GM12878 (cell line): ENCODE measurements at regions not wholly inside any gene's neighbourhood (a gene's known extent, or its start where the extent isn't known, plus 50 kb on each side); places are given as distances from the start of the nearest gene placed in this dataset.

Experiments
- ATAC-seq: fragments of 200-7000 bp; cut with Tn5 transposase; 3 replicates; pipeline ENCODE4 v1.9.1; 2020; ENCODE audit warnings: mild to moderate bottlenecking, moderate library complexity
- BruUV-seq: library from RNA; stranded (reverse); fragments of 400-500 nt; replicated peaks from 2 replicates; lab custom pipeline; 2021; lab: Mats Ljungman, UMichigan
- CTCF ChIA-PET: fragments of 300-600 bp; sonication (Branson Sonifier 250); formaldehyde crosslinking; extraction: SDS; loops from one replicate; lab custom pipeline; 2021; ENCODE audit warnings: inconsistent platforms; lab: Yijun Ruan, JAX
- POLR2A ChIA-PET: fragments of 350-600 bp; formaldehyde crosslinking; extraction: SDS; loops from one replicate; lab custom pipeline; 2021; ENCODE audit warnings: inconsistent platforms; lab: Charles Lee
- RAD21 ChIA-PET: fragments of 300-600 bp; sonication (Branson Sonifier 250); formaldehyde crosslinking; loops from one replicate; lab custom pipeline; 2023; ENCODE audit warnings: antibody characterized with exemption; ENCODE audit not compliant: unreplicated experiment; lab: Charles Lee
- SMC1A ChIA-PET: fragments of 300-600 bp; sonication (Branson Sonifier 250); formaldehyde crosslinking; loops from one replicate; lab custom pipeline; 2023; ENCODE audit not compliant: unreplicated experiment, uncharacterized antibody; lab: Charles Lee
- DNase-seq: peaks from one replicate; pipeline ENCODE4 v3.0.0-alpha.2; 2011; ENCODE audit warnings: low read depth, low spot score
- FAIRE-seq: peaks from 3 replicates; lab custom pipeline; 2011; peaks lifted over from hg19 to GRCh38; lab: Jason Lieb, UNC
- H2AFZ ChIP-seq: 2 replicates; pipeline ENCODE4 v1.6.0; 2011; ENCODE audit warnings: low read depth, low read length, control low read depth; ENCODE audit not compliant: control insufficient read depth
- H3K27ac ChIP-seq: 2 replicates; pipeline ENCODE4 v1.5.1; 2011; ENCODE audit warnings: control low read depth; ENCODE audit not compliant: control insufficient read depth, insufficient read depth
- H3K27me3 ChIP-seq, 2 experiments: replicated peaks in 1 of 2; 2 replicates each; pipeline versions ENCODE4 v1.6.0 to v1.6.1; 2011; ENCODE audit warnings: low read length in 1 of 2; ENCODE audit not compliant: control insufficient read depth in 2 of 2, insufficient read depth in 2 of 2
- H3K36me3 ChIP-seq, 2 experiments: 2 replicates each; pipeline ENCODE4 v1.5.1; 2011; ENCODE audit warnings: low read length in 1 of 2; ENCODE audit not compliant: control insufficient read depth in 2 of 2, insufficient read depth in 2 of 2
- H3K4me1 ChIP-seq: 2 replicates; pipeline ENCODE4 v1.6.1; 2011; ENCODE audit warnings: mild to moderate bottlenecking, low read length, moderate library complexity, mixed read lengths; ENCODE audit not compliant: control insufficient read depth, insufficient read depth
- H3K4me2 ChIP-seq: 2 replicates; pipeline ENCODE4 v1.6.0; 2011; ENCODE audit warnings: control low read depth; ENCODE audit not compliant: control insufficient read depth, insufficient read depth
- H3K4me3 ChIP-seq: fragments of 200-600 bp; sonication (generic); 2 replicates; pipeline ENCODE4 v1.5.1; 2016
- H3K79me2 ChIP-seq: 2 replicates; pipeline ENCODE4 v1.6.0; 2011; ENCODE audit warnings: low read length; ENCODE audit not compliant: control insufficient read depth, insufficient read depth
- H3K9ac ChIP-seq: 2 replicates; pipeline ENCODE4 v1.8.0; 2011; ENCODE audit warnings: low read length, control low read depth, mixed read lengths; ENCODE audit not compliant: control insufficient read depth, insufficient read depth
- H3K9me3 ChIP-seq: replicated peaks from 3 replicates; pipeline ENCODE4 v1.5.1; 2011; ENCODE audit warnings: mild to moderate bottlenecking, low read length; ENCODE audit not compliant: control insufficient read depth, insufficient read depth
- H4K20me1 ChIP-seq: 2 replicates; pipeline ENCODE4 v1.6.0; 2011; ENCODE audit not compliant: control insufficient read depth, insufficient read depth
- E2F4 ChIP-seq: IDR thresholded peaks from 2 replicates; pipeline ENCODE4 v1.6.1; 2012; ENCODE audit warnings: low read depth, low read length, improper control_type of control experiment
- KAT2A ChIP-seq: conservative IDR thresholded peaks from 2 replicates; pipeline ENCODE4 v1.6.1; 2011; ENCODE audit warnings: low read depth, low read length; ENCODE audit not compliant: control insufficient read depth
- MLLT1 ChIP-seq: fragments of 450-650 bp; IDR thresholded peaks from 2 replicates; pipeline ENCODE4 v1.6.1; 2016; ENCODE audit warnings: mild to moderate bottlenecking
- PKNOX1 ChIP-seq: fragments of 450-650 bp; IDR thresholded peaks from 2 replicates; pipeline ENCODE4 v1.6.1; 2016; ENCODE audit warnings: mild to moderate bottlenecking
- YY1 ChIP-seq: IDR thresholded peaks from 2 replicates; pipeline ENCODE4 v1.6.1; 2011; ENCODE audit warnings: low read depth, mild to moderate bottlenecking, low read length
- ZBTB40 ChIP-seq: fragments of 450-650 bp; IDR thresholded peaks from 2 replicates; pipeline ENCODE4 v1.6.1; 2016; ENCODE audit warnings: mild to moderate bottlenecking, moderate library complexity, borderline replicate concordance
- WGBS: methylation state at CpG from one replicate; pipeline ENCODE4 v1.1.6; 2016; ENCODE audit warnings: low lambda C conversion rate; ENCODE audit not compliant: insufficient replicate concordance, insufficient coverage; ENCODE audit errors: missing lambda C conversion rate; 5-methylcytosine and 5-hydroxymethylcytosine counted together
- in situ Hi-C: fragments of 300-500 bp; cut with MboI; formaldehyde crosslinking; loops from 9 replicates; pipeline ENCODE4 v1.14.3; 2018; ENCODE audit warnings: mixed read lengths
- intact Hi-C: fragments of 100-400 bp; cut with micrococcal nuclease; formaldehyde crosslinking; loops from one replicate; pipeline ENCODE4 v1.14.2; 2022; ENCODE audit not compliant: unreplicated experiment

GRCh38 chr2:64844087-64844486 is 145.1 kb upstream of the SLC1A4 start:
- H3K79me2 ChIP-seq, result no peaks in the 10 kb centered on the region
- DNase-seq (no peak), FAIRE-seq (no peak), ATAC-seq (no peak)
- WGBS, result 97% methylated on average over 2 of the region's 2 CpGs
- H3K36me3 ChIP-seq, result no peaks in the 10 kb centered on the region
- H3K27me3 ChIP-seq, result no peaks in the 10 kb centered on the region
- ChIA-PET RAD21 (no interaction called here), CTCF (interaction anchor here (0.9 to 1.4 kb wide), 2 partner anchors 12 to 15 kb away, joined by 3 to 4 read pairs; no protein-coding TSS in a partner anchor), SMC1A (no interaction called here), POLR2A (no interaction called here)
- no peaks in the 10 kb centered on the region for H3K9me3 ChIP-seq
- intact Hi-C loops (no loop called here), in situ Hi-C loops (no loop called here)
- BruUV-seq, result no TSS peak
- H2AFZ ChIP-seq, result no peak overlapping the region
- no peak overlapping the region for H3K9ac ChIP-seq
- H4K20me1 ChIP-seq, result no peaks in the 10 kb centered on the region
- TF ChIP-seq YY1 (peak; percentile 35; the same call in 1 of the 2 replicates), E2F4 (no peak)
- no peak overlapping the region for H3K4me3 ChIP-seq
- peaks cover 24% of the 10 kb centered on the region for H3K4me1 ChIP-seq
- no peak overlapping the region for H3K27ac ChIP-seq
- no peak overlapping the region for H3K4me2 ChIP-seq

- WGBS, result 90% methylated on average over 2 of the region's 2 CpGs
- in situ Hi-C loops, result no loop called here
- TF ChIP-seq PKNOX1, result no peak
- no peak for TF ChIP-seq MLLT1
- TF ChIP-seq ZBTB40, result no peak
- TF ChIP-seq KAT2A, result no peak
Observed at GRCh38 chr2:64845273-64845905, 143.8 kb upstream of the SLC1A4 start.

More at GRCh38 chr2:64845273-64845905, 143.8 kb upstream of the SLC1A4 start:
- no TSS peak for BruUV-seq
- intact Hi-C loops, result no loop called here
- Histone ChIP-seq H3K27ac (no peak overlapping the region), H3K9ac (no peak overlapping the region), H3K4me2 (no peak overlapping the region), H3K4me1 (peaks cover 14% of the 10 kb centered on the region), H3K36me3 (no peaks in the 10 kb centered on the region), H3K9me3 (no peaks in the 10 kb centered on the region), H4K20me1 (no peaks in the 10 kb centered on the region), H3K4me3 (no peak overlapping the region), H2AFZ (no peak overlapping the region), H3K27me3 (no peaks in the 10 kb centered on the region), H3K79me2 (no peaks in the 10 kb centered on the region)
- ATAC-seq, result no peak
- no peak for DNase-seq
- FAIRE-seq, result no peak
- SMC1A ChIA-PET, result no interaction called here
- CTCF ChIA-PET, result interaction anchor here (0.6 to 1.1 kb wide), 2 partner anchors 211 to 360 kb away, joined by 3 read pairs; no protein-coding TSS in a partner anchor
- POLR2A ChIA-PET, result interaction anchor here (0.7 kb wide), 2 partner anchors 79 to 179 kb away, joined by 3 read pairs; no protein-coding TSS in a partner anchor
- RAD21 ChIA-PET, result interaction anchor here (0.7 kb wide), 1 partner anchor 729 kb away, joined by 3 read pairs; no protein-coding TSS in a partner anchor
